GM19351 (cell line): ENCODE measurements at regions not wholly inside any gene's neighbourhood (a gene's known extent, or its start where the extent isn't known, plus 50 kb on each side); places are given as distances from the start of the nearest gene placed in this dataset.

Experiments
- ATAC-seq: cut with Tn5 transposase; IDR thresholded peaks from one replicate; pipeline ENCODE4 v1.9.1; 2021; ENCODE audit warnings: mild to moderate bottlenecking, moderate library complexity; ENCODE audit not compliant: unreplicated experiment

GRCh38 chr2:129297430-129297829 is 682.0 kb upstream of the RAB6C start:
- no peak for ATAC-seq

DNA sequence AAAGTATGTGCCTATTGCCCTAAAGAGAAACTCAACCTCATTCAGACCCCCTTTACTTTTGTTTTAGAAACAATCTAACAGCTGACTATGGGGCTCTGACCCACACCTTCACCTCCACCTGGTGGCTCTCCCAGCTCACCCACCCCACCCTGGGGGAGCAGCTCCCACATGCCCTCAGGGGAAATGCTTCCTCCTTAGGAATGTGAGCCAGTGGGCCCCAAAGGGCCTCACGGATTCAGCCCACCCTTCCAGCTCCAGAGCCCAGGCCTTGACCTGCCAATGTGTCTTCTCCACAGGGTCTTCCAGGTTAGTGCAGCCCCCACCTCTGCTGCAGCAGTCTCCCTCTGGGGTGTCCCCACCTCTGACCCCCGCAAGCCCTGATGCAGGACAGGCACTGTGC is 680.1 kb upstream of the RAB6C start:
- ATAC-seq: no peak

- no peak for ATAC-seq
Observed at GRCh38 chr2:129299756-129300155, 679.7 kb upstream of the RAB6C start.

- ATAC-seq: no peak
Observed at GRCh38 chr2:129300456-129300855, 679.0 kb upstream of the RAB6C start.

- ATAC-seq: no peak
Observed at GRCh38 chr2:129301431-129301913, 678.0 kb upstream of the RAB6C start.

DNA sequence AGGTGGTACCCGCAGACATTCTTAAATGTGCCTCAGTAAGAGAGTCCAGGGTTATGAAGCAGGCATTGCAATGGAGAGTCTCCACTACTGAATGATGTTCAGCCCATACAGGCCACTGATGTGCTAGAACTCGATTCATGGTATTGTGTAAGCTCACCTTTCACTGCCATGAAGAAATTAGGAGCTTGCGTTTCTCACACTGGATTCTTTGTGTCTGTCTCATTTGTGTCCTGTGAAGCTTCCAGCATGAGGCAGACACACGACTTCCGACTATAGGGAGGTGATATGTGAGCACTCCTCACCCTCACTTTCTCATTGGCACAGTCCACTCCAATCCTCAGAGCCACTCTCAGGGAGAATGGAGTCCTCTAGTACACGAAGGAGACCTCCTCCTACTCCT is 677.4 kb upstream of the RAB6C start:
- no peak for ATAC-seq

DNA sequence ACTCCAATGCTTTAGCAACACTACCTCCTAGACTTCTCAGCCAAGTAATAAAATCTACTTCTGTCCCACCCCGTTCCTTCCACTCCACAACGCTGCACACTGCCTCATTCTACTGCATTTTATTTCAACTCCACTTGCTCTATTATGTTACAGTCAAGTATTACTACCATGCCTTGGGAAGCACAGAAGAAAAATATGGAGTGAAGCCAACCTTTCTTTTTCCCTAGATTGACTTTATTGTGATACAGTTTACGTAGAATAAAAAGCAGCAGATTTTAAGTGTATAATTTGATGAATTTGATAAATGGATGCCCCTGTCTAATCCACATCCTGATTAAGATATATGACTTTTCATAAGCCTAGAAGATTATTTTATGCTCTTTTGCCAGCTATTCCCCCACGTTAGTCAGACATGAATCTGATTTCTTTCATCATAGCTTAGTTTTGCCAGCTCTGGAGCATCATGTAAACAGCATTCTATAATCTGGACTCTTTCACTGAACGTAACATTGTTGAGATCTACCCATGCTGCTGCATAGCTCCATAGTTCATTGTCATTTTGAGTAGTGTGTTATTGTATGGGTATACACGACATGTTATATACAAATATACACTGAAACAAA is 676.8 kb upstream of the RAB6C start:
- no peak for ATAC-seq

DNA sequence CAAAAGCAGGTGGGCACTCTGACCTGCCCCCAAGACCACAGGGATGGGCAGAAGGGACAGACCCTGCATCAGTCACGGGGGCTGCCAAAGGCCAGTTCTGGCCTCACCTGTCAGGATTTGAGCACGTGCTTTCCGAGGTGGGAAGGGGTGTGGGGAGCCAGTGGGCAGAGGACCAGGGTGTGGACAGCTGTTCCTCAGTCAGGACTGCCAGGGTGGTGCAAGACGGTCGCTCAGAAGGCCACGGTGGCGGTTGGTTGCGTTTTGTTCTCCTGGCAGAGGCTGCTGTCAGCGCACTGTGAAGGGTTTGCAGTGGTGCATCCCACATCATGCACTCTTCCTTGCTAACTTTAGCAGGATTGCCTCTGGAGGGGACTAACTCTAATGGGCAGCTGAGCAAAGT is 665.3 kb upstream of the RAB6C start:
- ATAC-seq: no peak

GRCh38 chr2:129318581-129319421 is 660.7 kb upstream of the RAB6C start:
- no peak for ATAC-seq

DNA sequence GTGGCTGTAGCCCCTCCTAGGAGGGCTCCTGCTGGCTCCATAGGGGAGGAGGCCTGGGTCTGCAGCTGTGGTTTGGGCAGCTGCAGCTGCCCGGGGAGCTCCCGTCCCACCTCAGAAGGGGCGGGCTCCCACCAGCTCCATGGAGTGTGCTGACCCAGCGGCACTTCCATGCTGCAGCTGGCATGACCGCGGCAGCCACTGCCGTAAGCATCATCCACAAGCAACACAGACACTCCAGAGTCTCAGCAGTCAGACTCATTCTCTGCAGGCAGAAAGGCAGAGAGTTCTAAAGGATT is 660.1 kb upstream of the RAB6C start:
- no peak for ATAC-seq

- ATAC-seq: no peak
Observed at GRCh38 chr2:129320288-129320687, 659.2 kb upstream of the RAB6C start.

GRCh38 chr2:129324349-129324748 is 655.1 kb upstream of the RAB6C start:
- no peak for ATAC-seq

GRCh38 chr2:129325151-129325550 is 654.3 kb upstream of the RAB6C start:
- no peak for ATAC-seq

- ATAC-seq: no peak
Observed at GRCh38 chr2:129329574-129329973, 649.9 kb upstream of the RAB6C start.

GRCh38 chr2:129330504-129330903 is 649.0 kb upstream of the RAB6C start:
- ATAC-seq: no peak

GRCh38 chr2:129331638-129332037 is 647.8 kb upstream of the RAB6C start:
- no peak for ATAC-seq

GRCh38 chr2:129334128-129334527 is 645.3 kb upstream of the RAB6C start:
- no peak for ATAC-seq

DNA sequence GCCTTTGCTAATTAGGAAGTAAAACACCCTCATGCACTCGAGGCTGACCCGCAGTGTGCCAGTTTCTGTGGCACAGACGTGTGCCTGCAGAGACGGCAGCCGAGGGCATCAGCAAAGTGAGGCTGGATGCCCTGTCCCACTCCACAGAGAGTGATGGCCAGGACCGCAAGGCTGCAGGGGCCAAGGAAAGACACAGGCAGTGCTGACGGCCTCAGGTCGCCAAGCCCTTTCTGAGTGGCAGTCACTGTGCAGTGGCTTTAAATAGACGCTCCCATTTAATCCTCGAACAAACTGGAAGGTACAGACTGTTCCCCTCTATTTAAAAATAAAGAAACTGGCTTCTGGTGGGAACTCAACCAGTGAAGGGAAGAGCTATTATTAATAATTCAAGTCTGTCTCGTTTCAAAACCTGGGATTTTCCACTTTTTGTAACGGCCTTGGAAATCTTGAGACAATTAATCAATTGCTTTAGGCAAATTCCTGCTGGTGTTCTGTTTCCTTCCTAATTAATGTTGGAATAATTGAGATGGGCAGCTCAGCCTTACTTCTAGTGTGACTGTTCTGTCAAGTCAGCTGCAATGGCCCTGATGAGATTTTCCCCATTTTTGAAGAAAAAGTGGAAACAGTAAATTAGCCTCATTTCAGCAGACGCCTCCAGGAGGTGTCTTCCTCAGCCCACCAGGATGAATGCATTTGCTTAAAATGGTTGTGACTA is 644.6 kb upstream of the RAB6C start:
- no peak for ATAC-seq

DNA sequence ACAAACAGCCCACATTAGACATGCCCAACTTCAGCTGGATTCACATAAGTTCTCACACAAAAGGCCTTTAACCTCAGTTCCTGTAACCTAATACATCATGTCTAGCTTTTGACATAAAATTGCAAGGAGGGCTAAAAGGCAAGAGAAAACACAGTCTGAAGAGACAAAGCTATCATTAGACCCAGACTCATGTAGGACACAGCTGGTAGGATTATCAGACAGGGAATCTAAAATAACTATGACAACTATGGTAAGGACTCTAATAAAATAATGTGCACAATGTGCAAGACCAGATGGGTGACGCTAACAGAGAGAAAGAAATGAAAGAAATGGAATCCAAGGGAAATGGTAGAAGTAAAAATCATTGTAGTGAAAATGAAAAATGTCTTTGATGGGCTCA is 643.2 kb upstream of the RAB6C start:
- no peak for ATAC-seq

DNA sequence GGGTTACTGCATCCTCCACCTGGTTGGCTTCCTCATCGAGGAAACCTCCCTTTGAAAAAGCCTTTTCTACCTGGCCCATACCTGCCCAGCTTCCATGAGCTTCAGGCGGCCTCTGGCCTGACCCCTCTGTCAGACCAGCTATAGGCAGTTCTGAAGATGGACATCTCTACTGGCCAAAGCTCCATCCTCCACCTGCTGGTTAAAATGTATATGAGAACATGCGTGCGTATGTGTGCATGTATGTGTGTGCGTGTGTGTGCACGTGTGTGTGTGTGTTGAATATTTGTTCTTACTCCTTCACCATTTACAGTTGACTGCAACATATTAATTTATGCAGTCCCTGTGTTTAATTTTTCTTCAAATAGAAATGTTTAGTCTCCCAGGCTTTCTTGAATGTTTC is 642.4 kb upstream of the RAB6C start:
- no peak for ATAC-seq

GRCh38 chr2:129345540-129345939 is 633.9 kb upstream of the RAB6C start:
- ATAC-seq: no peak
